Kidney (tissue), 13 donors: ENCODE measurements at regions not wholly inside any gene's neighbourhood (a gene's known extent, or its start where the extent isn't known, plus 50 kb on each side); places are given as distances from the start of the nearest gene placed in this dataset.

Source experiments
- DNase-seq, 5 donors: peaks; one replicate each; pipeline ENCODE4 v3.0.0-alpha.2; 2013 to 2020
- FAIRE-seq: peaks from 2 replicates; lab custom pipeline; 2012; peaks lifted over from hg19 to GRCh38; lab: Jason Lieb, UNC
- H3K27ac ChIP-seq, 2 donors: one replicate each; pipeline ENCODE4 v1.7.0; 2013; ENCODE audit warnings: low read depth in 2 of 2, low read length in 2 of 2, inconsistent platforms in 1 of 2
- H3K27me3 ChIP-seq: one replicate; pipeline ENCODE4 v1.7.1; 2013; ENCODE audit warnings: low read length, inconsistent platforms; ENCODE audit not compliant: control insufficient read depth, insufficient read depth
- H3K36me3 ChIP-seq, 3 donors: one replicate each; pipeline versions ENCODE4 v1.7.0 to v1.7.1; 2013; ENCODE audit warnings: low read length in 3 of 3, control low read depth in 1 of 3, inconsistent platforms in 1 of 3; ENCODE audit not compliant: insufficient read depth in 3 of 3, control insufficient read depth in 2 of 3
- H3K4me1 ChIP-seq, 3 donors: one replicate each; pipeline versions ENCODE4 v1.7.0 to v1.7.1; 2013; ENCODE audit warnings: low read length in 3 of 3, inconsistent platforms in 1 of 3, low read depth in 1 of 3; ENCODE audit not compliant: control insufficient read depth in 2 of 3, insufficient read depth in 2 of 3
- H3K4me3 ChIP-seq, 3 donors: one replicate each; pipeline versions ENCODE4 v1.7.0 to v1.8.1; 2013; ENCODE audit warnings: low read length in 3 of 3, control low read depth in 1 of 3, inconsistent platforms in 1 of 3
- H3K9ac ChIP-seq, 3 donors: one replicate each; pipeline versions ENCODE4 v1.7.0 to v1.7.1; 2013; ENCODE audit warnings: low read length in 3 of 3, control low read depth in 1 of 3, inconsistent platforms in 1 of 3
- H3K9me3 ChIP-seq, 3 donors: one replicate each; pipeline versions ENCODE4 v1.7.0 to v1.7.1; 2013; ENCODE audit warnings: low read length in 3 of 3, control low read depth in 1 of 3, inconsistent platforms in 1 of 3; ENCODE audit not compliant: control insufficient read depth in 2 of 3, insufficient read depth in 1 of 3
- intact Hi-C: fragments of 100-400 bp; cut with DNase I; formaldehyde crosslinking; loops from one replicate; pipeline ENCODE4 v1.11.1; 2022
- TF ChIP-seq, protein P1 (sequence below): IDR thresholded peaks from 3 replicates; pipeline ENCODE4 v1.5.1; 2012; ENCODE audit warnings: mild to moderate bottlenecking, moderate library complexity, borderline replicate concordance; ENCODE audit not compliant: insufficient read depth; ENCODE audit errors: extremely low read depth
- donor health status: control.
- donor health status: control.
- donor health status: control.
- donor health status: control.
- donor health status: control.
- donor health status: DM: yes; HTN: yes; CAD: no.
- donor health status: Normal renal cell carcinoma (clear cell type).

DNA sequence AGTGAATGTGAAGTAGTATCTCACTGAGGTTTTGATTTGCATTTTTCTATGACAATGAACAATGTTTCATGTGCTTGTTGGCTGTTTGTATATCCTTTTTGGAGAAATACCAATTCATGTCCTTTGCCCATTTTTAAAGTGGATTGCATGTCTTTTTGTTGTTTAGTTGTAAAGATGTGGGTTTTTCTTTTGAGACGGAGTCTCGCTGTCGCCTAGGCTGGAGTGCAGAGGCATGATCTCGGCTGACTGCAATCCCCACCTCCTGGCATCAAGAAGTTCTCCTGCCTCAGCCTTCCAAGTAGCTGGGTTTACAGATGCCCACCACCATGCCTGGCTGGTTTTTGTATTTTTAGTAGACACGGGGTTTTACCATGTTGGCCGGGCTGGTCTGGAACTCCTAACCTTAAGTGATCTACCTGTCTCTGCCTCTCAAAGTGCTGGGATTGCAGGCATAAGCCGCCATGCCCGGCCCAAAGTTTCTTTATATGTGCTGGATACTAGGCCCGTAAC, 236.7 kb downstream of the MYCN start:
- no peak overlapping the region for H3K27ac ChIP-seq
- H3K9ac ChIP-seq, result no peak overlapping the region
- H3K36me3 ChIP-seq, result no peaks in the 10 kb centered on the region
- no peaks in the 10 kb centered on the region for H3K9me3 ChIP-seq
- TF ChIP-seq, protein P1, sequence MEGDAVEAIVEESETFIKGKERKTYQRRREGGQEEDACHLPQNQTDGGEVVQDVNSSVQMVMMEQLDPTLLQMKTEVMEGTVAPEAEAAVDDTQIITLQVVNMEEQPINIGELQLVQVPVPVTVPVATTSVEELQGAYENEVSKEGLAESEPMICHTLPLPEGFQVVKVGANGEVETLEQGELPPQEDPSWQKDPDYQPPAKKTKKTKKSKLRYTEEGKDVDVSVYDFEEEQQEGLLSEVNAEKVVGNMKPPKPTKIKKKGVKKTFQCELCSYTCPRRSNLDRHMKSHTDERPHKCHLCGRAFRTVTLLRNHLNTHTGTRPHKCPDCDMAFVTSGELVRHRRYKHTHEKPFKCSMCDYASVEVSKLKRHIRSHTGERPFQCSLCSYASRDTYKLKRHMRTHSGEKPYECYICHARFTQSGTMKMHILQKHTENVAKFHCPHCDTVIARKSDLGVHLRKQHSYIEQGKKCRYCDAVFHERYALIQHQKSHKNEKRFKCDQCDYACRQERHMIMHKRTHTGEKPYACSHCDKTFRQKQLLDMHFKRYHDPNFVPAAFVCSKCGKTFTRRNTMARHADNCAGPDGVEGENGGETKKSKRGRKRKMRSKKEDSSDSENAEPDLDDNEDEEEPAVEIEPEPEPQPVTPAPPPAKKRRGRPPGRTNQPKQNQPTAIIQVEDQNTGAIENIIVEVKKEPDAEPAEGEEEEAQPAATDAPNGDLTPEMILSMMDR, result no peak
- intact Hi-C loops, result no loop called here
- H3K4me1 ChIP-seq, result peaks cover 0 to 3% (median 0%) of the 10 kb centered on the region in 3 donors
- DNase-seq (no peak), FAIRE-seq (no peak)
- no peaks in the 10 kb centered on the region for H3K27me3 ChIP-seq
- no peak overlapping the region for H3K4me3 ChIP-seq

DNA sequence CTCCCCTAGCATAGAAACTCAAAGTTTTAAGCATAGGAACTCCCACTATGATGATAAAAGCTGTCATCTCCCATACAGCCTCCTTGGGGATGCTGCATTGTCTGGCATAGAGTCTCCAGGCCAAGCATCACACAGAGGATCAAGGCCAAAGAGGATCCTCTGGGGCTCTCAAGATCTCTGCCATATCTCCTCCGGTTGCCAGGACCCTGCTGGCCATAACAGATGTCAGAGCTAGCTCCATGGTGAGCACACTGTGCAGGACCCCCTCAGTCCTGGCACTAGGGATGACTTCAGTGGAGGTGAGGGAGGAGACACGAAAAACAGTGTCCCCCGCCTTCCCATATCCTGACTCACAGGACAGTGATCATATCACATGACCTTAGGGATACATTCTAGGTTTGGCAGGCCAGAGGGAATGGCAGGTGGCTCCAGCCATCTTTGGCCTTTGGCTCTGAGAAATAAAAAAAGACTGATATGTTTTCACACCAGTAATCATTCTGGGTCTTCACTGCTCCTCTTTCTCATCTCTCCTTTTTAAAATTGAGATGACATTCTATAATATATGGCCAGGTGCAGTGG, 235.0 kb downstream of the MYCN start:
- H3K36me3 ChIP-seq, result no peaks in the 10 kb centered on the region
- DNase-seq (no peak), FAIRE-seq (no peak)
- H3K9ac ChIP-seq, result no peak overlapping the region
- H3K27me3 ChIP-seq, result no peaks in the 10 kb centered on the region
- intact Hi-C loops, result no loop called here
- no peaks in the 10 kb centered on the region for H3K9me3 ChIP-seq
- H3K4me3 ChIP-seq, result no peak overlapping the region
- TF ChIP-seq, protein P1, result no peak
- H3K27ac ChIP-seq, result no peak overlapping the region
- H3K4me1 ChIP-seq, result peaks cover 0 to 3% (median 0%) of the 10 kb centered on the region in 3 donors

DNA sequence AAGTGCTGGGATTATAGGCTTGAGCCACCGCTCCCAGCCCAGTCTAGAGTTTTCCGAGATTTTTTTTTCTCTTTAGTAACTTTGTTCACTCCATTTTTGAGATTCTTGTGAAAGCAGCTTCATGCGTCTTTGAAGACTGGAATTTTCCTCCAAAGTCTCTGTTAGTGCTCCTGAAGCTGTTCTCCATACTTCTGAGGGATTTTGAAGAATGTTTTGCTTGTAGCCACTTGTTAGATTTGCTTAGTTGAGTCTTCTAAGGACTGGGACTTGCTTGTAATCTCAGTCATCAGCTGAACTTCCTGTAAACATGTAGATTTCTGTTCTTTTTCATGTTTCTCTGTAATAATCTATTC, 234.3 kb downstream of the MYCN start:
- Histone ChIP-seq H3K27me3 (no peaks in the 10 kb centered on the region), H3K4me1 (peaks cover 0 to 2% (median 0%) of the 10 kb centered on the region in 3 donors), H3K27ac (no peak overlapping the region), H3K9me3 (no peaks in the 10 kb centered on the region), H3K36me3 (no peaks in the 10 kb centered on the region), H3K9ac (no peak overlapping the region), H3K4me3 (no peak overlapping the region)
- DNase-seq (no peak), FAIRE-seq (no peak)
- intact Hi-C loops, result no loop called here
- TF ChIP-seq, protein P1, result no peak
